Osteocyte (in vitro differentiated cells): ENCODE measurements at regions not wholly inside any gene's neighbourhood (a gene's known extent, or its start where the extent isn't known, plus 50 kb on each side); places are given as distances from the start of the nearest gene placed in this dataset.
"Not testable (repeated sequence)": the region's sequence is repeated elsewhere in the genome, so short reads cannot be mapped to it uniquely, and the experiment has no call there.

Experiments
- DNase-seq: peaks from one replicate; pipeline ENCODE4 v3.0.0; 2021; ENCODE audit warnings: mixed read lengths; ENCODE audit not compliant: unreplicated experiment; ENCODE audit errors: extremely low spot score
- H3K27ac Mint-ChIP-seq: one replicate; pipeline ENCODE4 v1.8.0; 2021; ENCODE audit warnings: mild to moderate bottlenecking, mixed read lengths; ENCODE audit not compliant: unreplicated experiment
- H3K27me3 Mint-ChIP-seq: one replicate; pipeline ENCODE4 v1.8.0; 2021; ENCODE audit warnings: mixed read lengths; ENCODE audit not compliant: unreplicated experiment
- H3K36me3 Mint-ChIP-seq: one replicate; pipeline ENCODE4 v1.8.0; 2021; ENCODE audit warnings: mixed read lengths; ENCODE audit not compliant: unreplicated experiment
- H3K4me1 Mint-ChIP-seq: one replicate; pipeline ENCODE4 v1.8.0; 2021; ENCODE audit warnings: mixed read lengths; ENCODE audit not compliant: unreplicated experiment
- H3K4me3 Mint-ChIP-seq: one replicate; pipeline ENCODE4 v1.8.0; 2021; ENCODE audit warnings: mild to moderate bottlenecking, moderate library complexity, mixed read lengths; ENCODE audit not compliant: unreplicated experiment
- H3K9me3 Mint-ChIP-seq: one replicate; pipeline ENCODE4 v1.8.0; 2021; ENCODE audit warnings: mixed read lengths; ENCODE audit not compliant: unreplicated experiment
- CTCF ChIP-seq: fragments of 200-600 bp; sonication (generic); IDR thresholded peaks from 2 replicates; pipeline ENCODE4 v1.5.0; 2021; ENCODE audit warnings: antibody characterized with exemption, mild to moderate bottlenecking, moderate library complexity

GRCh38 chr1:610538-610937, 75.9 kb downstream of the OR4F16 start:
- not testable (repeated sequence) for DNase-seq, H3K4me1 Mint-ChIP-seq, H3K27me3 Mint-ChIP-seq, H3K9me3 Mint-ChIP-seq, H3K4me3 Mint-ChIP-seq, H3K36me3 Mint-ChIP-seq, H3K27ac Mint-ChIP-seq

- not testable (repeated sequence) for H3K4me1 Mint-ChIP-seq, H3K36me3 Mint-ChIP-seq, H3K27me3 Mint-ChIP-seq, DNase-seq, H3K9me3 Mint-ChIP-seq, H3K27ac Mint-ChIP-seq, H3K4me3 Mint-ChIP-seq
Observed at GRCh38 chr1:609161-609560, 77.3 kb downstream of the OR4F16 start.

GRCh38 chr1:605279-605678, 81.2 kb downstream of the OR4F16 start:
- H3K9me3 Mint-ChIP-seq, H3K4me1 Mint-ChIP-seq, H3K27ac Mint-ChIP-seq, H3K4me3 Mint-ChIP-seq, H3K36me3 Mint-ChIP-seq, H3K27me3 Mint-ChIP-seq, DNase-seq: not testable (repeated sequence)

GRCh38 chr1:588211-588610, 98.2 kb downstream of the OR4F16 start:
- not testable (repeated sequence) for H3K36me3 Mint-ChIP-seq, H3K9me3 Mint-ChIP-seq, DNase-seq, H3K27ac Mint-ChIP-seq, H3K4me1 Mint-ChIP-seq, H3K27me3 Mint-ChIP-seq, H3K4me3 Mint-ChIP-seq

GRCh38 chr1:585992-586391, 100.5 kb downstream of the OR4F16 start:
- H3K4me1 Mint-ChIP-seq, H3K36me3 Mint-ChIP-seq, H3K27me3 Mint-ChIP-seq, H3K27ac Mint-ChIP-seq, H3K9me3 Mint-ChIP-seq, H3K4me3 Mint-ChIP-seq: not testable (repeated sequence)
- peak; percentile 50 for TF ChIP-seq CTCF
- DNase-seq = peak; percentile 90
